HepG2 (cell line): ENCODE measurements at regions not wholly inside any gene's neighbourhood (a gene's known extent, or its start where the extent isn't known, plus 50 kb on each side); places are given as distances from the start of the nearest gene placed in this dataset.

Source experiments
- ATAC-seq: fragments of 200-7000 bp; cut with Tn5 transposase; 3 replicates; pipeline ENCODE4 v1.9.1; 2020; ENCODE audit warnings: mild to moderate bottlenecking, moderate library complexity
- BruUV-seq: library from RNA; stranded (reverse); fragments of 400-500 nt; replicated peaks from 2 replicates; lab custom pipeline; 2021; lab: Mats Ljungman, UMichigan
- CTCF ChIA-PET: fragments of 300-600 bp; formaldehyde crosslinking; extraction: SDS; loops from one replicate; lab custom pipeline; 2021; ENCODE audit warnings: low total read pairs, inconsistent platforms, low intra/inter-chr PET ratio; lab: Yijun Ruan, JAX
- POLR2A ChIA-PET: fragments of 350-600 bp; sonication (Branson Sonifier 250); formaldehyde crosslinking; loops from one replicate; lab custom pipeline; 2020; ENCODE audit warnings: antibody characterized with exemption, inconsistent platforms; lab: Yijun Ruan, JAX
- DNase-seq: peaks from one replicate; pipeline ENCODE4 v3.0.0-alpha.2; 2015; ENCODE audit warnings: low spot score
- FAIRE-seq: peaks from 3 replicates; lab custom pipeline; 2011; peaks lifted over from hg19 to GRCh38; lab: Jason Lieb, UNC
- H2AFZ ChIP-seq: one replicate; pipeline ENCODE4 v1.6.1; 2011; ENCODE audit warnings: low read length, inconsistent platforms
- H3K27ac ChIP-seq: fragments of 300-600 bp; 3 replicates; pipeline ENCODE4 v1.8.0; 2011; ENCODE audit warnings: mixed run types, mild to moderate bottlenecking, mixed read lengths, low read length, inconsistent platforms; ENCODE audit not compliant: insufficient read depth; ENCODE audit errors: extremely low read length
- H3K27me3 ChIP-seq, 2 experiments: fragments of 200-600 bp in 1 of 2; 2 replicates in 1 of 2; 3 replicates in 1 of 2; pipeline versions ENCODE4 v1.6.0 to v1.8.0; 2011; ENCODE audit warnings: low read length in 2 of 2, mild to moderate bottlenecking in 2 of 2, moderate library complexity in 2 of 2, inconsistent platforms in 1 of 2; ENCODE audit not compliant: insufficient read depth in 2 of 2, control insufficient read depth in 1 of 2
- H3K36me3 ChIP-seq, 2 experiments: fragments of 200-600 bp in 1 of 2; replicated peaks in 1 of 2; 2 replicates in 1 of 2; 3 replicates in 1 of 2; pipeline versions ENCODE4 v1.5.1 to v1.8.0; 2011; ENCODE audit warnings: low read length in 2 of 2, inconsistent platforms in 1 of 2; ENCODE audit not compliant: insufficient read depth in 2 of 2, control insufficient read depth in 1 of 2
- H3K4me1 ChIP-seq: 2 replicates; pipeline ENCODE4 v1.5.1; 2012; ENCODE audit warnings: low read length, inconsistent platforms; ENCODE audit not compliant: insufficient read depth
- H3K4me2 ChIP-seq: 2 replicates; pipeline ENCODE4 v1.6.0; 2011; ENCODE audit warnings: low read depth, low read length, inconsistent platforms
- H3K4me3 ChIP-seq, 3 experiments: fragments of 200-600 bp in 1 of 3; sonication (generic), shearing (Covaris generic) in 1 of 3; replicated peaks in 1 of 3; 2 replicates each; pipeline ENCODE4 v1.5.1; 2011 to 2016; ENCODE audit warnings: low read length in 3 of 3, inconsistent platforms in 2 of 3, low read depth in 2 of 3, mild to moderate bottlenecking in 2 of 3, control low read depth in 1 of 3, mixed read lengths in 1 of 3; ENCODE audit not compliant: insufficient read depth in 1 of 3
- H3K79me2 ChIP-seq: one replicate; pipeline ENCODE4 v1.6.1; 2011; ENCODE audit warnings: low read length, inconsistent platforms; ENCODE audit not compliant: insufficient read depth
- H3K9ac ChIP-seq: 2 replicates; pipeline ENCODE4 v1.6.0; 2011; ENCODE audit warnings: mild to moderate bottlenecking, low read depth, low read length, inconsistent platforms; ENCODE audit not compliant: insufficient read depth
- H3K9me3 ChIP-seq: 2 replicates; pipeline ENCODE4 v1.5.1; 2012; ENCODE audit warnings: mild to moderate bottlenecking, low read length
- H4K20me1 ChIP-seq: 2 replicates; pipeline ENCODE4 v1.6.0; 2011; ENCODE audit warnings: inconsistent platforms, mild to moderate bottlenecking, low read length, moderate library complexity; ENCODE audit not compliant: insufficient read depth
- CAMTA2 ChIP-seq: sonication (generic); formaldehyde crosslinking; IDR thresholded peaks from 2 replicates; pipeline ENCODE4 v1.4.0; 2020; ENCODE audit warnings: mild to moderate bottlenecking, missing genetic modification reagents, borderline replicate concordance
- CEBPB ChIP-seq: IDR thresholded peaks from 2 replicates; pipeline ENCODE4 v1.6.1; 2011; ENCODE audit warnings: low read depth, low read length, improper control_type of control experiment, borderline replicate concordance
- FOXA1 ChIP-seq, 2 experiments: fragments of 450-650 bp in 1 of 2; sonication (generic) in 1 of 2; formaldehyde crosslinking in 1 of 2; IDR thresholded peaks; 2 replicates each; pipeline versions ENCODE4 v1.4.0 to v1.6.1; 2016 to 2020; ENCODE audit warnings: missing genetic modification reagents in 1 of 2
- FOXK2 ChIP-seq: fragments of 450-650 bp; IDR thresholded peaks from 2 replicates; pipeline ENCODE4 v1.6.1; 2016
- HMG20A ChIP-seq: IDR thresholded peaks from 2 replicates; pipeline ENCODE4 v1.6.1; 2016; ENCODE audit warnings: borderline replicate concordance
- KLF6 ChIP-seq: IDR thresholded peaks from 2 replicates; pipeline ENCODE4 v1.8.0; 2016; ENCODE audit warnings: missing biosample characterization, missing genetic modification reagents
- KMT2A ChIP-seq: sonication (generic); formaldehyde crosslinking; IDR thresholded peaks from 2 replicates; pipeline ENCODE4 v1.4.0; 2020; ENCODE audit warnings: missing genetic modification reagents
- NR2F1 ChIP-seq, 2 experiments: fragments of 450-650 bp in 1 of 2; formaldehyde crosslinking in 1 of 2; IDR thresholded peaks; 2 replicates each; pipeline versions ENCODE4 v1.5.0 to v1.6.1; 2016 to 2020; ENCODE audit warnings: mild to moderate bottlenecking in 1 of 2, missing compliant biosample characterization in 1 of 2, missing genetic modification reagents in 1 of 2, moderate library complexity in 1 of 2
- SKIL ChIP-seq: sonication (generic); formaldehyde crosslinking; IDR thresholded peaks from 2 replicates; pipeline ENCODE4 v1.8.0; 2022; ENCODE audit warnings: missing genetic modification reagents, mild to moderate bottlenecking, moderate library complexity, borderline replicate concordance
- ZKSCAN5 ChIP-seq: sonication (generic); formaldehyde crosslinking; IDR thresholded peaks from 2 replicates; pipeline ENCODE4 v1.5.1; 2020; ENCODE audit warnings: mild to moderate bottlenecking, missing genetic modification reagents
- ZNF562 ChIP-seq: sonication (generic); formaldehyde crosslinking; IDR thresholded peaks from 2 replicates; pipeline ENCODE4 v1.8.0; 2022; ENCODE audit warnings: missing genetic modification reagents, borderline replicate concordance
- ZNF574 ChIP-seq: sonication (generic); formaldehyde crosslinking; IDR thresholded peaks from 2 replicates; pipeline ENCODE4 v1.4.0; 2020; ENCODE audit warnings: missing genetic modification reagents
- ZNF75D ChIP-seq: sonication (generic); formaldehyde crosslinking; IDR thresholded peaks from 2 replicates; pipeline ENCODE4 v1.8.1; 2023; ENCODE audit warnings: missing genetic modification reagents, mild to moderate bottlenecking, borderline replicate concordance
- WGBS: methylation state at CpG from one replicate; pipeline ENCODE4 v1.1.6; 2017; ENCODE audit warnings: low lambda C conversion rate; 5-methylcytosine and 5-hydroxymethylcytosine counted together
- in situ Hi-C: cut with HindIII; loops from 2 replicates; pipeline ENCODE4 v1.10.0; 2017; ENCODE audit warnings: low pct_unique_long_range_greater_than_20kb; ENCODE audit not compliant: extremely low pct_ligation_motif_present
- intact Hi-C: fragments of 100-400 bp; cut with micrococcal nuclease; formaldehyde crosslinking; loops from one replicate; pipeline ENCODE4 v1.10.0; 2022; ENCODE audit not compliant: unreplicated experiment

GRCh38 chr13:89468081-89468480 is 1796.9 kb downstream of the SLITRK5 start:
- Histone ChIP-seq H4K20me1 (no peaks in the 10 kb centered on the region), H3K27ac (no peak overlapping the region), H3K4me1 (no peaks in the 10 kb centered on the region), H2AFZ (no peak overlapping the region), H3K79me2 (no peaks in the 10 kb centered on the region), H3K27me3 (no peaks in the 10 kb centered on the region), H3K9me3 (0 out of 2 replicates have a peak, but pooled peaks cover 5% of the 10 kb centered on the region), H3K36me3 (no peaks in the 10 kb centered on the region), H3K4me3 (no peak overlapping the region), H3K9ac (no peak overlapping the region), H3K4me2 (no peak overlapping the region)
- WGBS, result 1% methylated on average over 2 of the region's 2 CpGs
- FAIRE-seq (no peak), DNase-seq (no peak), ATAC-seq (no peak)
- ChIA-PET CTCF (no interaction called here), POLR2A (no interaction called here)
- in situ Hi-C loops, result no loop called here
- intact Hi-C loops, result no loop called here
- no TSS peak for BruUV-seq
- TF ChIP-seq FOXA1 (IDR thresholded peaks at IDR 0.05), result no peak
- no peak for TF ChIP-seq FOXA1 (CRISPR knock-in tag; IDR thresholded peaks at IDR 0.05)
- no peak for TF ChIP-seq ZNF75D (CRISPR knock-in tag)
- peak; percentile 50; the same call in 1 of the 2 replicates for TF ChIP-seq CEBPB
- TF ChIP-seq, all 625 proteins: peak for 1

DNA sequence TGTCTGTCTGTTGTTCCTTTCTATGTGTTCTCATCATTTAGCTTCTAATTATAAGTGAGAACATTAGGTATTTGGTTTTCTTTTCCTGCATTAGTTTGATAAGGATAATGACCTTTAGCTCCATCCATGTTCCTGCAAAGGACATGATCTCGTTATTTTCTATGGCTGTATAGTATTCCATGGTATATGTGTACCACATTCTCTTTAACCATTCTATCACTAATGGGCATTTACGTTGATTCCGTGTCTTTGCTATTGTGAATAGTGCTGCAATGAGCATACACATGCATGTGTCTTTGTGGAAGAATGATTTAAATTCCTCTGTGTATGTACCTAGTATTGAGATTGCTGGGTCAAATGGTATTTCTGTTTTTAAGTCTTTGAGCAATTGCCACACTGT is 1799.7 kb downstream of the SLITRK5 start:
- no peak for TF ChIP-seq HMG20A
- no peak for TF ChIP-seq ZKSCAN5 (CRISPR knock-in tag)
- TF ChIP-seq CAMTA2 (CRISPR knock-in tag), result no peak
- no peak for TF ChIP-seq ZNF574 (CRISPR knock-in tag)
- no peak for TF ChIP-seq ZNF562 (CRISPR knock-in tag)
- no peak for TF ChIP-seq NR2F1 (CRISPR knock-in tag; IDR thresholded peaks at IDR 0.05)
- TF ChIP-seq FOXK2, result no peak
- no peak for TF ChIP-seq SKIL
- TF ChIP-seq KMT2A, result no peak
- TF ChIP-seq KLF6 (CRISPR knock-in tag), result no peak
- Histone ChIP-seq H3K9me3 (peaks cover 28% of the 10 kb centered on the region), H3K27me3 (no peaks in the 10 kb centered on the region), H3K79me2 (no peaks in the 10 kb centered on the region), H3K27ac (no peak overlapping the region), H2AFZ (no peak overlapping the region), H4K20me1 (no peaks in the 10 kb centered on the region), H3K4me2 (no peak overlapping the region), H3K4me3 (no peak overlapping the region), H3K4me1 (no peaks in the 10 kb centered on the region), H3K36me3 (no peaks in the 10 kb centered on the region), H3K9ac (no peak overlapping the region)
- FAIRE-seq, result no peak
- ChIA-PET CTCF (no interaction called here), POLR2A (no interaction called here)
- intact Hi-C loops, result no loop called here
- no peak for ATAC-seq
- WGBS, result 22% methylated on average over 3 of the region's 3 CpGs
- no TSS peak for BruUV-seq
- in situ Hi-C loops, result no loop called here
- DNase-seq, result no peak
